ENCODE measurements at regions not wholly inside any gene's neighbourhood (a gene's known extent, or its start where the extent isn't known, plus 50 kb on each side); places are given as distances from the start of the nearest gene placed in this dataset.
"Not testable (repeated sequence)": the region's sequence is repeated elsewhere in the genome, so short reads cannot be mapped to it uniquely, and the experiment has no call there.

- no peak for DNase-seq
These were observed 125.6 kb upstream of the TACR1 start for GRCh38 chr2:75324861-75325284.

GRCh38 chr2:75324141-75324540 is 124.8 kb upstream of the TACR1 start:
- DNase-seq: no peak

DNA sequence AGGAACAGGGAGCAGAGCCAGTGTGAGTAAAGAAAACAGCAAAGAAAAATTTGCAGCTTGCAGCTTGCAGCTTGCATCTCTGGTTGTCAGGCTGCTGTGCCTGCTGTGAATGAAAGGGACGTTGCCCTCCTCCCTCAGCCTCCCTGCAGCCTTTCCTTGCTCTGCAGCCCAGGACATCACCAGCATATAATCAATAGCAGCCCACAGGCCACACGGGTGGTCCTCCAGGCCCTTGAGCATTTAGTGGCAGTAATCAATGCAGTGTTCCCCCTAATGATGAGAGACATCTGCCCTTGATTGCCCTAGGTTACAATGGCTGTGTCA is 122.2 kb upstream of the TACR1 start:
- DNase-seq: no peak

DNA sequence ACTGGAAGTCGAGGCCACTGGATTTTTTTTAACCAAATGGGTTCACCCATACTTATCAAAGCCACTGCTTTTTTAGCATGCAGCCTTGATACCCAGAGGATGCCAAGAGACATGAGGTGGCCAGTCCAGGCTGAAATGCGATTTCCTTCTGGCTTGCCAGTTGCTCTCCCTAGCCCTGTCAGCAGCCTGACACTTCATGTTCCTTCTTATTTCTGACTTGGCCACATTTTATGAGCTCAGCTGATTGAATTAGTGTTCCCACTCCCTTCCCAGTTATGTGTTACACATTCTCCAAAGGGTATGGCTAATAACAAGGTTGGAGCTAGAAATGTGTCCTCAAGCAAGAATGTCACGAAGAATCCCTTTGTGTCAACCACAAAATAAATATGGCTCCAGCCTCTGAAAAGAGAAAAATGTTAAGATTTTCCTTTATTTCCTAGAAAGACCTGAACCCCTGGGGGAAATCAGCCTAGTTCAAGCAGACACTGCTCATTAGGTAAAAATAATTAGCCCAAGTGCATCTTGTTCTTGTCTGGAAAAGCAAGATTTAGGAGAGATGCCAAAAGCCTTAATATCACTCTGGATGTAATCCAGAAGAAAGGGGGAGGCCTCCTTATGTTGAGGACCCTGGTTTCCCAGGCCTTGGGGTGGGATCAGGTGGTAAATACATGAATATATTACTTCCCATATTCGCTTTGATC is 121.7 kb upstream of the TACR1 start:
- DNase-seq: no peak

DNA sequence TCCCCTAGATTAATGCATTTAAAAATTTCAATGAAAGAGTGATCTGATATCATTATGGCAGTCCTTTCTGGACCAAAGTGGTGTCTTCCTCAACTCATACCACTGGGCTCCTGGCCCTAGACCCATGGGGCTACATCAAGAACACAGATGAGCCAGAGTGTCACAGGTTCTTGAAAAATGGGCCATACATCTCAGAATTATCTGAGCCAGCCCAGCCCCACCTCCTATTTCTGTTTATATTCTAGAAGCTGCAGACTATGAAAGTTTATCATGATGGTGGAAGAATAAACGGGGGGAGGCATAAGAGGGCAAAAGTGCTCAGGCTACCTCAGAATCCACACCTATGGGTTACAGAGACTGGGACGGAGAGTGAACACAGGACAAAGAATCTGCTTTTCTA is 120.6 kb upstream of the TACR1 start:
- DNase-seq: no peak

DNA sequence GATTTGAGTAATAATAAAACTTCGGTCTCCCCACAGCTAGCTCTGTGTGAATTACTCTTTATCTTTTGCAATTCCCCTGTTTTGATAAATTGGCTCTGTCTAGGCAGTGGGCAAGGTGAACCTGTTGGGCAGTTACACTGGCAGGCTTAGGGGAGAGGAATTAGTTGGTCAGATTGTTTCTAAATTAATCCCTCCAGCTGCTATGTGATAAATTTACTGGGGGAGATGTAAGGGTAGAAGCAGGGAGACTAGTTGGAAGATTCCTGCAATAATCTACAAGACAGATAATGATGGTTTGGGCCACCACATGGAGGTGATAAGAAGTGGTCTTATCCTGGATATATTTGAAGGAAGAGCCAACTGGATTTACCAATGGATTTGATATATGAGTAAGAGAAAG is 118.5 kb upstream of the TACR1 start:
- DNase-seq: no peak

DNA sequence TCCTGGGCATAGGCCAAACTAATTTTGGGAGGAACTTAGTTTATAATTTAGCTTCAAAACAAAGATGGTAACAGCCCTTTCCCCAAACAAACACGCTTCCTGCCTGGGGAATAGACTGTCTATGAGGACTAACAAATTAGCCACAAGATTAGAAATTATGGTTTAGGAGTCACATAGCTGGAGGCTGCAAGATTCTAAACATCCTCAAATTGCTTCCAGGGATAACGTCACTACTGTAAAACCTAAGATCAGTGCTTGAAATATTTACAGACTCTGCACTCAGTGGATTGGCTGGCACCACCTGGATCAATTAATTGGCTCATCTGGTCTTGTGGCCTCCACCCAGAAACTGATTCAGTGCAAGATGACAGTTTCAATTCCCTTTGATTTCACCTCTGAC is 118.0 kb upstream of the TACR1 start:
- DNase-seq: no peak

GRCh38 chr2:75315436-75315835 is 116.1 kb upstream of the TACR1 start:
- no peak for DNase-seq

DNA sequence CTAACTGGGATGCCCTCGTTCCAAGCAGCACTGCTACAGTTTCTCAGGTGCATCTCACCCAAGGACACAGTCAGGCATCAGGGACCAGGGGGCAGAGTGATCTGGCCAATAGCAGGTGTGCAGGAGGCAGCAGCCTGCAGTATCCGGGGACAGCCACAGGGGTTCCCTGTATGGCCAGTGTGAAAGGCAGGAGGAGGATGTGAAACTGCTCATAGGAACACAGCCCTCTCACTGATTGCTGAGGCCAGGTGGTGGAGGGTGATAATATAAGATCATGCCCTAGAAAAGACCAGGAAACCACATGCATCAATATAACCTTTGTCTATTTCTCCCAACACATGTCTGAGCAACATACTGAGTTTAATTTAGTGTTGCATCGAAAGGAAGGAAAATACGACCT is 112.7 kb upstream of the TACR1 start:
- no peak for DNase-seq

DNA sequence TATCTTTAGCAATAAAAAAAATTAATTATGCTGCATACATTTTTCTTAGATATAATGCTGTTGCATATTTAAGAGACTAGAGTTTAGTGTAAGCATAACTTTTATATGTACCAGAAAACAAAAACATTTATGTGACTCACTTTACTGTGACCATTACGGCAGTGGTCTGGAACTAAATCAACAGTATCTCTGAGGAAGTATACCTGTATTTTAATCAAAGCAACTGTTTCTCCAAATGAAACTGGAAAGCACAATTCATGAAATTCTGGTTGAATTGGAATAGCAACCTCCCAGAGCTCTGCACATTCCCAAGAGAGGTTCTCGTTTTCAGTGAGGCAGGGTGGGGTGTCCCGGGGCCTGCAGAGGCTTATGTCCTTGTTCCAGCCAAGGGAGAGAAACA is 112.2 kb upstream of the TACR1 start:
- no peak for DNase-seq

DNA sequence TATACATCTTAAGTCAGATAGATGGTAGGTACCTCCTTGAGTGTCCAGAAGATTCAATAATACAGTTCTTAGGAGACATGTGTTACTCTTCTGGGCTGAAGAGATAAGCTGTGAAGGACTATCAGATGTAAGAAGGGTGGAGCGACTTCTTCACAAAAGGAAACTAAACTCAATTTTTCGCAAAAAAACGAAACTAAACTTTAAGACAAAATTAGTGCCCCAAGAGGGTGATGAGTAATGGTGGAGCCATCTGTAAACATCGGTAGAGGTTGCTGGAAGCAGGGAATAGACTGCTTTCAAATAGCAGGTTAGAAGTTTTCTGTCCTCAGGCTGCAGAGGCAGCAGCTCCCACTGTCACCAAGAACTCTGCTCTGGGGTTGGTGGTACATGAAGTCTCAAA is 111.6 kb upstream of the TACR1 start:
- DNase-seq: no peak

DNA sequence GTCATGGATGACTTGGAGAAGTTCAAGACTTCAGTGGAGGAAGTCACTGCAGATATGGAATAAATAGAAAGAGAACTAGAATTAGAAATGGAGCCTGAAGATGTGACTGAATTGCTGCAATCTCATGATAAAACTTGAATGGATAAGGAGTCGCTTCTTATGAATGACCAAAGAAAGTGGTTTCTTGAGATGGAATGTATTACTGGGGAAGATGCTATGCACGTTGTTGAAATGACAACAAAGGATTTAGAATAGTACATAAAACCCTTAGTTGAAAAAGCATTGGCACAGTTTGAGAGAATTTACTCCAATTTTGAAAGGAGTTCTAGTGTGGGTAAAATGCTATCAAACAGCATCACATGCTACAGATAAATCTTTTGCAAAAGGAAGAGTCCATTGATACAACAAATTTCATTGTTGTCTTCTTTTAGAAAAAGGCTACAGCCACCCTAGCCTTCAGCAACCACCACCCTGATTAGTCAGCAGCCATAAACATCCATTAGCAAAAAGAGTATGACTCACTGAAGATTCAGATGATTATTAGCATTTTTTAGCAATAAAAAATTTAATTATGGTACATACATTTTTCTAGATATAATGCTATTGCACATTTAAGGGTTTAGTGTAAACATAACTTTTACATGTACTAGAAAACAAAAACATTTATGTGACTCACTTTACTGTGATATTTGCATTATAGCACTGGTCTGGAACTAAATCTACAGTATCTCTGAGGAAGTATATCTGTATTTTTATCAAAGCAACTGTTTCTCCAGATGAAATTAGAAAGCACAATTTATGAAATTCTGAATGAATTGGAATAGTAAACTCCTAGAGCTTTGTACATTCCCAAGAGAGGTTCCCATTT is 110.5 kb upstream of the TACR1 start:
- no peak for DNase-seq

DNA sequence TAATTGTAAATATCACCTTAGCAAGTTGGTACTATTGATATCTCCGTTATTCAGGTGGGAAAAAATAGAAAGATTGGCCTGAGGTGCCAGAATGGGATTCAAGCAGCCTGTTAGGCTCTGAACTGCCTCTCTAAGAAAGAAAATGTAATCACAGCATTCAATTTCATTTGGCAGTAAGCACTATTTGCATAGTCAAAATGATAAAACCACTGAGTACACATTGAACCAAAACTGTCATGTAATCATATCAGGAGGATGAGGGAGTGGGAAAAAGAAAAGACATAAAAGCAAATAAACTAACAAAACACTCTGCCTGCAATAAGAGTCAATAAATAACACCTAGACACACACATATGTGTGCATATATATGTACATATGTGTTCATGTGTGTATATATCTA is 103.9 kb upstream of the TACR1 start:
- DNase-seq: no peak

DNA sequence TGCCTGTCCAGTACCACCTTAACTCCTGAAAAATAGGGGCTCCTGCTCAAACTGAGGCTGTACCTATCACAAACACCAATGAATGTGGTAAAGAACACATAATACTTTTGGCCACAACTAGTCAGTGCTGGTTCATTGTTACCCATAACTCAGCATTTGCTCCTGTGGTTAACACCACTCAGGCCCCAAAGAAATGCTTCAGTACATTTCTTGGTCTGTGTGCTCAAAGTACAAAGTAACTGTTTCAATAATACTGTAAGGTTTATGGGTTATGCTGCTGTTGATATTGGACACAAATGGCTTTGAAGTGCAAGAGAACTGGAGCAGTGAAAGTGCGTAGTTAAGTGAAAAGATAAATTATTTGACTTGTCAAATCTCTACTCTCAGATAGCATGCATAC is 95.0 kb upstream of the TACR1 start:
- DNase-seq: no peak

GRCh38 chr2:75292826-75293225 is 93.5 kb upstream of the TACR1 start:
- DNase-seq: no peak

DNA sequence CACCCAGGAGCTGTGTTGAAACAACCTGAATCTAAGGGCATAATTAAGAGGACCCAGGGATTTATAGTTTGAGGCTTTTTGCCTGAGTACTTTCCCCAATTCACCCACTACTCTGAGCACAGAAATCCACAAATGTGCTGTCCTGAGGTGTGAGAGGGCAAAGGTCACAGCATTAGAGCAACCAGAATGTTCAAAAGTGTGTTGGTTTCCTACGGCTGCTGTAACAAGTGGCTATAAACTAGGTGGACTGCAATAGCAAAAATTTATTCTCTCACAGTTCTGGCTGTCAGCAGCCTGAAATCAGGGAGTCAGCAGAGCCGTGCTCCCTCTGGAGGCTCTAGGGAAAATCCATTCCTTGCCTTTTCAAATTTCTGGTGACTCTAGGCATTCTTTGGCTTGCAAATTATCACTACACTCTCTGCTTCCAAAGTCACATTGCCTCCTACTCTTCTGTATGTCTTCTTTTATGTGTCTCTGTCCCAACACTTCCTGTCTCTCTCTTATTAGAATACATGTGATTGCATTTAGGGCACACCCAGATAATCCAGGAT is 91.4 kb upstream of the TACR1 start:
- no peak for DNase-seq

DNA sequence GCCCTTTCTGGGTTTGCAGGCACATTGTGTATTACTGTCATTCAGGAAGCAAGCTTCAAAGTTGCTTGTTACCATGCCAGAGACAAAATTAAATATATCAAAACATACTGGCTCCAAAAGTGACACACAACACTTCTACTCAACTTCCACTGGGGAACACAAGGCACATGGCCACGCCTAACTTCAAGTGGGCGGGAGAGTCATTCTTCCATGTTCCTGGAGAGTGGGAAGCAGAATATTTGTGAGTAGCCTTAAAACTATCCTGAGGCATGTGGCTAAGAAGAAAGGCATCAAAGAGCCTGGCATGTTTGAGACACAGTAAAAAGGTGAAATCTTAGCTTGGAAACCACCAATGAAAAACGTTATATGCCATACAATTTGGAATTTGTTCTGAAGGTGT is 90.5 kb upstream of the TACR1 start:
- DNase-seq: no peak

DNA sequence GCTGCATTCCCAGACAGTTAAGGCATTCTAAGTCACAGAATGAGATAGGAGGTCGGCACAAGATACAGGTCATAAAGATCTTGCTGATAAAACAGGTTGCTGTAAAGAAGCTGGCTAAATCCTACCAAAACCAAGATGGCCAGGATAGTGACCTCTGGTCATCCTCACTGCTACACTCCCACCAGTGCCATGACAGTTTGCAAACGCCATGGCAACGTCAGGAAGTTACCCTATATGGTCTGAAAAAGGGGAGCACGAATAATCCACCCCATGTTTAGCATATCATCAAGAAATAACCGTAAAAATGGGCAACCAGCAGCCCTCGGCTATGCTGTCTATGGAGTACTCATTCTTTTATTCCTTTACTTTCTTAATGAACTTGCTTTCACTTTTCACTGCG is 89.9 kb upstream of the TACR1 start:
- DNase-seq: not testable (repeated sequence)

DNA sequence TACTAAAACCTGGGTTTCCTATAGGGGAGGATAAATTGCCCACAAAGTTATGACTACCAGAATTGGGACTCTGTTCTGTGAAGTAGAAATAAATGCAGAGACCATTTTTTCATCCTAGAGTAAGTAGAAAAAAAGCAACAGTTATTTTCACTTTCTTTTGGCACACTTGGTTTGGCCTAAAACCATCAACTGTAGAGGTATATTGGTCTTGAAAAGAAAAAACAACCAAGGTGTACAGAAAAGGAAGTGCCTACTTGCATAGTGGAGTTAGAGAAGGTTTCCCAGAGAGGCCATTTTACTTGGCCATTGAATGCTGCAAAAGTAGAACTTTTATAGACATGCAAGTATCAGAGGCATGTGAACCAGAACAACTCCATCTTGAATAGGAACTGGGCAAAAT is 89.4 kb upstream of the TACR1 start:
- DNase-seq: no peak

- no peak for DNase-seq
These were observed 88.5 kb upstream of the TACR1 start for GRCh38 chr2:75287624-75288316.

DNA sequence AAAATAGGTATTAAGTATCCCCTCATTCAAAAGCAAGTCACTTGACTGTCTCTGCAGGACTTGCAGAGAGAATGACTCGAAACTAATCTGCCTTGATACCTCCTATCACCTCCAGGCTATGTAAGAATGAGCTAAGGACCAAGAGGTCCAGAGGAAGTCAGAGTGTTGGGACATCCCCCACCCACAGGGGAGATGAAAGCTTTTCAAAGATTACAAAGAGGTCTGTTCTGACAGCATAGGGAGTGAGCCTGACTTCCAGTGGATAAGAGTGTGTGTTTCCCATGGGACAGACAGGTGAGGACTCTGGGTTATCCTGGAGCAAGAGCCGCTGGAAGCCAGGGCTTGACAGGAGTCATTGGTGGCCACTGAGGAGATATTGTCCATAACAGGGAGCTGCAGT is 85.0 kb upstream of the TACR1 start:
- no peak for DNase-seq

GRCh38 chr2:75278821-75279379 is 79.6 kb upstream of the TACR1 start:
- DNase-seq: no peak

DNA sequence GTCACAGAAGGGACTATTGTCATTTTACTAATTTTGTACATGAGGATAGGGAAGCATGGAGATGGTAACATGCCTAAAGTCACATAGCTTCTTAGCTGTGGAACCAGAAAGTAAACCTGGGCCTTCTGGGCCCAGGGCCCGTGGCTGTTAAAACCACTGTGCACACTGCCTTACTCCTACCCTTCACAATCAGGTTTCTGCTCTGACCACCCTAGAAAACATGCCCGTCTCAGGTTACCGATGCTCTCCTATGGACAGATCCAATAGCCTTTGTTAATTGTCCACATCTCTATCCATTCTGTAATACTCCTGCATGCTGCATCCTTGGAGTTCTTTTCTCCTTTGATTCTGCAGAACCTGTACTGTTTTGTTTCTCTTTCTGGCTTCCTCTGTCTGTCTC is 79.0 kb upstream of the TACR1 start:
- no peak for DNase-seq

GRCh38 chr2:75277111-75277510 is 77.8 kb upstream of the TACR1 start:
- DNase-seq: no peak

Data from activated CD4-positive, alpha-beta T cell treated with anti-CD3 and anti-CD28 coated beads, Interleukin-2, Interleukin-6, amounts not matched to agents 100 ng/mL and 50 ng/mL, durations not matched to agents 16 hours and 8 hours (primary cell).